Parathyroid adenoma (tissue), 2 donors: ENCODE measurements at regions not wholly inside any gene's neighbourhood (a gene's known extent, or its start where the extent isn't known, plus 50 kb on each side); places are given as distances from the start of the nearest gene placed in this dataset.

Source experiments
- H2AFZ ChIP-seq: fragments of 300-600 bp; sonication (generic); one replicate; pipeline ENCODE4 v1.7.0; 2017; ENCODE audit warnings: antibody characterized with exemption, mild to moderate bottlenecking
- H3K27ac ChIP-seq: fragments of 300-600 bp; sonication (generic); one replicate; pipeline ENCODE4 v1.7.0; 2017
- H3K27me3 ChIP-seq: fragments of 300-600 bp; sonication (generic); one replicate; pipeline ENCODE4 v1.7.0; 2017; ENCODE audit warnings: low read length; ENCODE audit not compliant: control insufficient read depth, insufficient read depth
- H3K36me3 ChIP-seq: fragments of 300-600 bp; sonication (generic); one replicate; pipeline ENCODE4 v1.7.0; 2017; ENCODE audit warnings: low read length; ENCODE audit not compliant: control insufficient read depth, insufficient read depth
- H3K4me1 ChIP-seq: fragments of 300-600 bp; sonication (generic); one replicate; pipeline ENCODE4 v1.7.0; 2017; ENCODE audit warnings: control low read depth
- H3K4me2 ChIP-seq: fragments of 300-600 bp; sonication (generic); one replicate; pipeline ENCODE4 v1.7.0; 2017; ENCODE audit warnings: low read length
- H3K4me3 ChIP-seq: fragments of 300-600 bp; sonication (generic); one replicate; pipeline ENCODE4 v1.7.0; 2017; ENCODE audit warnings: low read depth, low read length
- H3K79me2 ChIP-seq: fragments of 300-600 bp; sonication (generic); one replicate; pipeline ENCODE4 v1.7.0; 2017; ENCODE audit warnings: control low read depth
- H3K9ac ChIP-seq: fragments of 300-600 bp; sonication (generic); one replicate; pipeline ENCODE4 v1.7.0; 2017; ENCODE audit warnings: mild to moderate bottlenecking
- H3K9me3 ChIP-seq: fragments of 300-600 bp; sonication (generic); one replicate; pipeline ENCODE4 v1.7.0; 2017; ENCODE audit warnings: low read length; ENCODE audit not compliant: control insufficient read depth
- TF ChIP-seq, protein P1 (sequence below): fragments of 300-600 bp; sonication (generic); IDR thresholded peaks from one replicate; pipeline ENCODE4 v1.7.0; 2017; ENCODE audit warnings: antibody characterized with exemption, mild to moderate bottlenecking
- donor health status: primary hyperparathyroidism.

- Histone ChIP-seq H3K36me3 (no peaks in the 10 kb centered on the region), H3K27me3 (no peaks in the 10 kb centered on the region), H3K9ac (no peak overlapping the region), H3K27ac (no peak overlapping the region), H3K79me2 (no peaks in the 10 kb centered on the region), H3K4me3 (no peak overlapping the region), H3K4me2 (no peak overlapping the region), H3K4me1 (no peaks in the 10 kb centered on the region), H2AFZ (no peak overlapping the region), H3K9me3 (no peaks in the 10 kb centered on the region)
- TF ChIP-seq, protein P1, sequence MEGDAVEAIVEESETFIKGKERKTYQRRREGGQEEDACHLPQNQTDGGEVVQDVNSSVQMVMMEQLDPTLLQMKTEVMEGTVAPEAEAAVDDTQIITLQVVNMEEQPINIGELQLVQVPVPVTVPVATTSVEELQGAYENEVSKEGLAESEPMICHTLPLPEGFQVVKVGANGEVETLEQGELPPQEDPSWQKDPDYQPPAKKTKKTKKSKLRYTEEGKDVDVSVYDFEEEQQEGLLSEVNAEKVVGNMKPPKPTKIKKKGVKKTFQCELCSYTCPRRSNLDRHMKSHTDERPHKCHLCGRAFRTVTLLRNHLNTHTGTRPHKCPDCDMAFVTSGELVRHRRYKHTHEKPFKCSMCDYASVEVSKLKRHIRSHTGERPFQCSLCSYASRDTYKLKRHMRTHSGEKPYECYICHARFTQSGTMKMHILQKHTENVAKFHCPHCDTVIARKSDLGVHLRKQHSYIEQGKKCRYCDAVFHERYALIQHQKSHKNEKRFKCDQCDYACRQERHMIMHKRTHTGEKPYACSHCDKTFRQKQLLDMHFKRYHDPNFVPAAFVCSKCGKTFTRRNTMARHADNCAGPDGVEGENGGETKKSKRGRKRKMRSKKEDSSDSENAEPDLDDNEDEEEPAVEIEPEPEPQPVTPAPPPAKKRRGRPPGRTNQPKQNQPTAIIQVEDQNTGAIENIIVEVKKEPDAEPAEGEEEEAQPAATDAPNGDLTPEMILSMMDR, result no peak
Measured at GRCh38 chr3:20352546-20353179, 166.7 kb upstream of the SGO1 start.

- Histone ChIP-seq H3K4me1 (no peaks in the 10 kb centered on the region), H3K9ac (no peak overlapping the region), H3K36me3 (no peaks in the 10 kb centered on the region), H3K27me3 (no peaks in the 10 kb centered on the region), H3K27ac (no peak overlapping the region), H2AFZ (no peak overlapping the region), H3K79me2 (no peaks in the 10 kb centered on the region), H3K4me3 (no peak overlapping the region), H3K4me2 (no peak overlapping the region), H3K9me3 (no peaks in the 10 kb centered on the region)
- TF ChIP-seq, protein P1, result no peak
Measured at GRCh38 chr3:20350449-20350848, 164.4 kb upstream of the SGO1 start.

GRCh38 chr3:20346916-20347315, 160.9 kb upstream of the SGO1 start:
- no peaks in the 10 kb centered on the region for H3K4me1 ChIP-seq
- no peak overlapping the region for H3K27ac ChIP-seq
- H2AFZ ChIP-seq, result no peak overlapping the region
- TF ChIP-seq, protein P1, result no peak
- H3K79me2 ChIP-seq, result no peaks in the 10 kb centered on the region
- H3K4me3 ChIP-seq, result no peak overlapping the region
- no peaks in the 10 kb centered on the region for H3K36me3 ChIP-seq
- H3K4me2 ChIP-seq, result no peak overlapping the region
- no peaks in the 10 kb centered on the region for H3K27me3 ChIP-seq
- no peak overlapping the region for H3K9ac ChIP-seq
- no peaks in the 10 kb centered on the region for H3K9me3 ChIP-seq

DNA sequence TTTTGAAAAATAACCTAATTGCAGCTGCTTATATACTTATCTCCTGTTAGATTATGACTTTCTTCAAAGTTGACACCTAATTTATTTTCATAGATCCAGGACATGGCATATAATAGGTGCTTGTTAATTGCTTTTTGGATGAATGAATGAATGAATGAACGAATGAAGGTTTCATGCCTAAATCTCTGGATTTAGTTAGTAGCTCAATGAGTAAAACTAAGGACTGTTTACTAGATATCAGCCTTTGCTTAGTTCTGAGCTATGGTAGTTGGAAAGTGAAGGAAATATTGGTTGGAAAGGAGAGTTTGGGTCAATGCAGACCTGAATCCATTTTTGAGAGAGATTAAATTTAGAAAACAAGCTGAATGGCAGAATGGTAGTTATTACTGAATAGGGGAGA, 160.4 kb upstream of the SGO1 start:
- TF ChIP-seq, protein P1, result no peak
- Histone ChIP-seq H3K36me3 (no peaks in the 10 kb centered on the region), H3K27ac (no peak overlapping the region), H3K4me2 (no peak overlapping the region), H3K9me3 (no peaks in the 10 kb centered on the region), H3K9ac (no peak overlapping the region), H3K27me3 (no peaks in the 10 kb centered on the region), H3K4me3 (no peak overlapping the region), H3K79me2 (no peaks in the 10 kb centered on the region), H3K4me1 (no peaks in the 10 kb centered on the region), H2AFZ (no peak overlapping the region)

GRCh38 chr3:20344400-20344959, 158.5 kb upstream of the SGO1 start:
- Histone ChIP-seq H3K9ac (no peak overlapping the region), H2AFZ (no peak overlapping the region), H3K27me3 (no peaks in the 10 kb centered on the region), H3K79me2 (no peaks in the 10 kb centered on the region), H3K36me3 (no peaks in the 10 kb centered on the region), H3K4me1 (no peaks in the 10 kb centered on the region), H3K4me2 (no peak overlapping the region), H3K9me3 (no peaks in the 10 kb centered on the region), H3K4me3 (no peak overlapping the region), H3K27ac (no peak overlapping the region)
- TF ChIP-seq, protein P1, result no peak
